ENCODE measurements at regions not wholly inside any gene's neighbourhood (a gene's known extent, or its start where the extent isn't known, plus 50 kb on each side); places are given as distances from the start of the nearest gene placed in this dataset.

- no peak for DNase-seq
These were observed 784.1 kb downstream of the UQCRFS1 start for GRCh38 chr19:28428663-28429348.

- no peak for DNase-seq
These were observed 785.4 kb downstream of the UQCRFS1 start for GRCh38 chr19:28427376-28428083.

- DNase-seq = no peak
These were observed 786.2 kb downstream of the UQCRFS1 start for GRCh38 chr19:28426730-28427225.

GRCh38 chr19:28426110-28426729 is 786.7 kb downstream of the UQCRFS1 start:
- no peak for DNase-seq

- DNase-seq = no peak
These were observed 787.7 kb downstream of the UQCRFS1 start for GRCh38 chr19:28425046-28425931.

- DNase-seq = no peak
These were observed 788.3 kb downstream of the UQCRFS1 start for GRCh38 chr19:28424662-28425045.

GRCh38 chr19:28424077-28424476 is 788.9 kb downstream of the UQCRFS1 start:
- no peak for DNase-seq

GRCh38 chr19:28422791-28423650 is 789.9 kb downstream of the UQCRFS1 start:
- no peak for DNase-seq

GRCh38 chr19:28422046-28422445 is 790.9 kb downstream of the UQCRFS1 start:
- DNase-seq = no peak

- DNase-seq = no peak
These were observed 792.0 kb downstream of the UQCRFS1 start for GRCh38 chr19:28420811-28421550.

- no peak for DNase-seq
These were observed 793.6 kb downstream of the UQCRFS1 start for GRCh38 chr19:28419312-28419711.

GRCh38 chr19:28417361-28417760 is 795.6 kb downstream of the UQCRFS1 start:
- DNase-seq = no peak

GRCh38 chr19:28416245-28416644 is 796.7 kb downstream of the UQCRFS1 start:
- no peak for DNase-seq

GRCh38 chr19:28414748-28415147 is 798.2 kb downstream of the UQCRFS1 start:
- no peak for DNase-seq

- no peak for DNase-seq
These were observed 803.1 kb downstream of the UQCRFS1 start for GRCh38 chr19:28409859-28410258.

- no peak for DNase-seq
These were observed 806.0 kb downstream of the UQCRFS1 start for GRCh38 chr19:28406966-28407365.

- DNase-seq = no peak
These were observed 807.6 kb downstream of the UQCRFS1 start for GRCh38 chr19:28405346-28405742.

- no peak for DNase-seq
These were observed 808.5 kb downstream of the UQCRFS1 start for GRCh38 chr19:28404472-28404871.

- no peak for DNase-seq
These were observed 809.3 kb downstream of the UQCRFS1 start for GRCh38 chr19:28403690-28404089.

GRCh38 chr19:28402701-28403290 is 810.2 kb downstream of the UQCRFS1 start:
- no peak for DNase-seq

All from tongue (tissue), 1 donor.